ENCODE measurements at regions not wholly inside any gene's neighbourhood (a gene's known extent, or its start where the extent isn't known, plus 50 kb on each side); places are given as distances from the start of the nearest gene placed in this dataset.
"Not testable (repeated sequence)": the region's sequence is repeated elsewhere in the genome, so short reads cannot be mapped to it uniquely, and the experiment has no call there.

GRCh38 chr6:135555550-135555949, 58.0 kb upstream of the AHI1 start:
- Histone ChIP-seq H3K27me3 (ENCODE audit: low read depth) (peaks cover 27% of the 10 kb centered on the region), H3K36me3 (replicated peaks) (no peaks in the 10 kb centered on the region), H3K4me3 (no peak overlapping the region), H3K9me3 (no peaks in the 10 kb centered on the region), H3K4me1 (no peaks in the 10 kb centered on the region)
- in situ Hi-C loops (cut with MboI; ENCODE audit: low sequenced_read_pairs) = no loop called here
- DNase-seq (ENCODE audit: low spot score in 2 of 2) = no peak

GRCh38 chr6:135557582-135557981, 60.0 kb upstream of the AHI1 start:
- in situ Hi-C loops (cut with MboI; ENCODE audit: low sequenced_read_pairs) = no loop called here
- H3K27me3 ChIP-seq (ENCODE audit: low read depth) = peaks cover 18% of the 10 kb centered on the region

GRCh38 chr6:135565605-135566004, 68.1 kb upstream of the AHI1 start:
- H3K9me3 ChIP-seq; in situ Hi-C loops (cut with MboI; ENCODE audit: low sequenced_read_pairs); H3K4me3 ChIP-seq; H3K4me1 ChIP-seq; H3K36me3 ChIP-seq (replicated peaks); DNase-seq (ENCODE audit: low spot score in 2 of 2): not testable (repeated sequence)
- H3K27me3 ChIP-seq (ENCODE audit: low read depth) = peaks cover 22% of the 10 kb centered on the region

More at GRCh38 chr6:135557582-135557981, 60.0 kb upstream of the AHI1 start:
- no peak overlapping the region for H3K4me3 ChIP-seq
- no peaks in the 10 kb centered on the region for H3K4me1 ChIP-seq
- DNase-seq (ENCODE audit: low spot score in 2 of 2) = no peak
- H3K9me3 ChIP-seq = no peaks in the 10 kb centered on the region
- no peaks in the 10 kb centered on the region for H3K36me3 ChIP-seq (replicated peaks)

- Histone ChIP-seq H3K4me3 (no peak overlapping the region), H3K36me3 (replicated peaks) (no peaks in the 10 kb centered on the region), H3K27me3 (ENCODE audit: low read depth) (peaks cover 22% of the 10 kb centered on the region), H3K4me1 (no peaks in the 10 kb centered on the region), H3K9me3 (no peaks in the 10 kb centered on the region)
- in situ Hi-C loops (cut with MboI; ENCODE audit: low sequenced_read_pairs) = no loop called here
- DNase-seq (ENCODE audit: low spot score in 2 of 2) = no peak
These were observed 69.0 kb upstream of the AHI1 start for GRCh38 chr6:135566311-135567068.

GRCh38 chr6:135567375-135568083, 70.0 kb upstream of the AHI1 start:
- in situ Hi-C loops (cut with MboI; ENCODE audit: low sequenced_read_pairs) = no loop called here
- no peak for DNase-seq (ENCODE audit: low spot score in 2 of 2)

GRCh38 chr6:135568379-135568778, 70.8 kb upstream of the AHI1 start:
- no peak for DNase-seq (ENCODE audit: low spot score in 2 of 2)
- H3K36me3 ChIP-seq (replicated peaks) = no peaks in the 10 kb centered on the region
- peaks cover 17% of the 10 kb centered on the region for H3K27me3 ChIP-seq (ENCODE audit: low read depth)
- no peaks in the 10 kb centered on the region for H3K4me1 ChIP-seq
- H3K4me3 ChIP-seq = no peak overlapping the region
- no peaks in the 10 kb centered on the region for H3K9me3 ChIP-seq
- in situ Hi-C loops (cut with MboI; ENCODE audit: low sequenced_read_pairs) = no loop called here

More at GRCh38 chr6:135567375-135568083, 70.0 kb upstream of the AHI1 start:
- Histone ChIP-seq H3K36me3 (replicated peaks) (no peaks in the 10 kb centered on the region), H3K27me3 (ENCODE audit: low read depth) (peaks cover 17% of the 10 kb centered on the region), H3K4me1 (no peaks in the 10 kb centered on the region), H3K9me3 (no peaks in the 10 kb centered on the region), H3K4me3 (no peak overlapping the region)

GRCh38 chr6:135572051-135572450, 74.5 kb upstream of the AHI1 start:
- no peak for DNase-seq (ENCODE audit: low spot score in 2 of 2)
- in situ Hi-C loops (cut with MboI; ENCODE audit: low sequenced_read_pairs) = no loop called here

GRCh38 chr6:135575629-135576028, 78.1 kb upstream of the AHI1 start:
- Histone ChIP-seq H3K36me3 (replicated peaks) (no peaks in the 10 kb centered on the region), H3K9me3 (no peaks in the 10 kb centered on the region), H3K27me3 (ENCODE audit: low read depth) (0 out of 2 replicates have a peak, but pooled peaks cover 3% of the 10 kb centered on the region), H3K4me1 (no peaks in the 10 kb centered on the region), H3K4me3 (no peak overlapping the region)
- in situ Hi-C loops (cut with MboI; ENCODE audit: low sequenced_read_pairs) = no loop called here
- no peak for DNase-seq (ENCODE audit: low spot score in 2 of 2)

More at GRCh38 chr6:135572051-135572450, 74.5 kb upstream of the AHI1 start:
- Histone ChIP-seq H3K27me3 (ENCODE audit: low read depth) (peaks cover 17% of the 10 kb centered on the region), H3K9me3 (no peaks in the 10 kb centered on the region), H3K4me1 (no peaks in the 10 kb centered on the region), H3K36me3 (replicated peaks) (no peaks in the 10 kb centered on the region), H3K4me3 (no peak overlapping the region)

- no peaks in the 10 kb centered on the region for H3K4me1 ChIP-seq
- H3K27me3 ChIP-seq (ENCODE audit: low read depth) = 0 out of 2 replicates have a peak, but pooled peaks cover 3% of the 10 kb centered on the region
- no peak for DNase-seq (ENCODE audit: low spot score in 2 of 2)
- in situ Hi-C loops (cut with MboI; ENCODE audit: low sequenced_read_pairs) = no loop called here
- H3K36me3 ChIP-seq (replicated peaks) = no peaks in the 10 kb centered on the region
- no peak overlapping the region for H3K4me3 ChIP-seq
- no peaks in the 10 kb centered on the region for H3K9me3 ChIP-seq
These were observed 78.5 kb upstream of the AHI1 start for GRCh38 chr6:135576055-135576454.

GRCh38 chr6:135577059-135577538, 79.6 kb upstream of the AHI1 start:
- in situ Hi-C loops (cut with MboI; ENCODE audit: low sequenced_read_pairs) = no loop called here
- Histone ChIP-seq H3K4me3 (no peak overlapping the region), H3K27me3 (ENCODE audit: low read depth) (0 out of 2 replicates have a peak, but pooled peaks cover 3% of the 10 kb centered on the region), H3K9me3 (no peaks in the 10 kb centered on the region), H3K36me3 (replicated peaks) (no peaks in the 10 kb centered on the region), H3K4me1 (no peaks in the 10 kb centered on the region)
- no peak for DNase-seq (ENCODE audit: low spot score in 2 of 2)

- Histone ChIP-seq H3K4me1 (no peaks in the 10 kb centered on the region), H3K9me3 (no peaks in the 10 kb centered on the region), H3K27me3 (ENCODE audit: low read depth) (0 out of 2 replicates have a peak, but pooled peaks cover 3% of the 10 kb centered on the region), H3K4me3 (no peak overlapping the region), H3K36me3 (replicated peaks) (no peaks in the 10 kb centered on the region)
- in situ Hi-C loops (cut with MboI; ENCODE audit: low sequenced_read_pairs) = no loop called here
- no peak for DNase-seq (ENCODE audit: low spot score in 2 of 2)
These were observed 81.4 kb upstream of the AHI1 start for GRCh38 chr6:135578976-135579375.

- 0 out of 2 replicates have a peak, but pooled peaks cover 6% of the 10 kb centered on the region for H3K27me3 ChIP-seq (ENCODE audit: low read depth)
- H3K9me3 ChIP-seq = no peaks in the 10 kb centered on the region
- in situ Hi-C loops (cut with MboI; ENCODE audit: low sequenced_read_pairs) = no loop called here
- no peaks in the 10 kb centered on the region for H3K4me1 ChIP-seq
- no peak overlapping the region for H3K4me3 ChIP-seq
- H3K36me3 ChIP-seq (replicated peaks) = no peaks in the 10 kb centered on the region
- DNase-seq (ENCODE audit: low spot score in 2 of 2) = no peak
These were observed 83.7 kb upstream of the AHI1 start for GRCh38 chr6:135581211-135581610.

- H3K4me1 ChIP-seq = no peaks in the 10 kb centered on the region
These were observed 85.8 kb upstream of the AHI1 start for GRCh38 chr6:135583256-135583761.

GRCh38 chr6:135586388-135586787, 88.8 kb upstream of the AHI1 start:
- Histone ChIP-seq H3K27me3 (ENCODE audit: low read depth) (peaks cover 3% of the 10 kb centered on the region; the same call in 1 of the 2 replicates), H3K9me3 (no peaks in the 10 kb centered on the region), H3K4me1 (no peaks in the 10 kb centered on the region), H3K36me3 (replicated peaks) (no peaks in the 10 kb centered on the region), H3K4me3 (no peak overlapping the region)
- DNase-seq (ENCODE audit: low spot score in 2 of 2) = no peak
- in situ Hi-C loops (cut with MboI; ENCODE audit: low sequenced_read_pairs) = no loop called here

More at GRCh38 chr6:135583256-135583761, 85.8 kb upstream of the AHI1 start:
- H3K36me3 ChIP-seq (replicated peaks) = no peaks in the 10 kb centered on the region
- H3K27me3 ChIP-seq (ENCODE audit: low read depth) = peaks cover 4% of the 10 kb centered on the region; the same call in 1 of the 2 replicates
- no peak for DNase-seq (ENCODE audit: low spot score in 2 of 2)
- no peaks in the 10 kb centered on the region for H3K9me3 ChIP-seq
- H3K4me3 ChIP-seq = no peak overlapping the region
- in situ Hi-C loops (cut with MboI; ENCODE audit: low sequenced_read_pairs) = no loop called here

All from HAP-1 (cell line).